DND-41 (cell line): ENCODE measurements at regions not wholly inside any gene's neighbourhood (a gene's known extent, or its start where the extent isn't known, plus 50 kb on each side); places are given as distances from the start of the nearest gene placed in this dataset.

ENCODE experiments used
- ATAC-seq: fragments of 200-7000 bp; cut with Tn5 transposase; 3 replicates; pipeline ENCODE4 v1.9.1; 2021; ENCODE audit warnings: low read depth; ENCODE audit not compliant: insufficient read depth
- DNase-seq: peaks from one replicate; pipeline ENCODE4 v3.0.0-alpha.2; 2020
- H2AFZ ChIP-seq: 2 replicates; pipeline ENCODE4 v1.6.0; 2012; ENCODE audit warnings: low read depth, low read length
- H3K27ac ChIP-seq: 2 replicates; pipeline ENCODE4 v1.5.1; 2012; ENCODE audit warnings: low read length, inconsistent platforms
- H3K27me3 ChIP-seq: fragments of 200-600 bp; sonication (generic); 2 replicates; pipeline ENCODE4 v1.6.0; 2012; ENCODE audit warnings: low read length, mild to moderate bottlenecking, inconsistent platforms; ENCODE audit not compliant: insufficient read depth, poor library complexity
- H3K36me3 ChIP-seq: 2 replicates; pipeline ENCODE4 v1.5.1; 2012; ENCODE audit warnings: low read length, inconsistent platforms; ENCODE audit not compliant: insufficient read depth
- H3K4me1 ChIP-seq: 2 replicates; pipeline ENCODE4 v1.5.1; 2012; ENCODE audit warnings: mild to moderate bottlenecking, low read length; ENCODE audit not compliant: insufficient read depth
- H3K4me2 ChIP-seq: 2 replicates; pipeline ENCODE4 v1.6.0; 2012; ENCODE audit warnings: mild to moderate bottlenecking, moderate library complexity, low read length, inconsistent platforms; ENCODE audit not compliant: insufficient read depth
- H3K4me3 ChIP-seq, 2 experiments: fragments of 200-600 bp in 1 of 2; shearing (Covaris generic) in 1 of 2; 2 replicates each; pipeline ENCODE4 v1.5.1; 2012 to 2016; ENCODE audit warnings: inconsistent platforms in 2 of 2, low read length in 2 of 2, mild to moderate bottlenecking in 2 of 2, low read depth in 1 of 2, moderate library complexity in 1 of 2
- H3K79me2 ChIP-seq: 2 replicates; pipeline ENCODE4 v1.6.0; 2012; ENCODE audit warnings: low read length, inconsistent platforms; ENCODE audit not compliant: insufficient read depth
- H3K9ac ChIP-seq: 2 replicates; pipeline ENCODE4 v1.6.0; 2012; ENCODE audit warnings: low read depth, mild to moderate bottlenecking, inconsistent platforms, low read length, moderate library complexity
- H3K9me3 ChIP-seq: 2 replicates; pipeline ENCODE4 v1.5.1; 2012; ENCODE audit warnings: low read length, moderate library complexity, mild to moderate bottlenecking, inconsistent platforms; ENCODE audit not compliant: insufficient read depth, severe bottlenecking
- H4K20me1 ChIP-seq: 2 replicates; pipeline ENCODE4 v1.6.0; 2012; ENCODE audit warnings: low read length; ENCODE audit not compliant: insufficient read depth
- EZH2 ChIP-seq: IDR thresholded peaks from 3 replicates; pipeline ENCODE4 v1.6.1; 2012; ENCODE audit warnings: borderline replicate concordance, low read depth, mild to moderate bottlenecking, moderate library complexity, low read length, inconsistent platforms; ENCODE audit not compliant: severe bottlenecking
- TF ChIP-seq, protein P1 (sequence below): IDR thresholded peaks from 2 replicates; pipeline ENCODE4 v1.5.1; 2012; ENCODE audit warnings: borderline replicate concordance, low read length, moderate library complexity, mild to moderate bottlenecking; ENCODE audit not compliant: poor library complexity, severe bottlenecking; ENCODE audit errors: extremely low read depth

DNA sequence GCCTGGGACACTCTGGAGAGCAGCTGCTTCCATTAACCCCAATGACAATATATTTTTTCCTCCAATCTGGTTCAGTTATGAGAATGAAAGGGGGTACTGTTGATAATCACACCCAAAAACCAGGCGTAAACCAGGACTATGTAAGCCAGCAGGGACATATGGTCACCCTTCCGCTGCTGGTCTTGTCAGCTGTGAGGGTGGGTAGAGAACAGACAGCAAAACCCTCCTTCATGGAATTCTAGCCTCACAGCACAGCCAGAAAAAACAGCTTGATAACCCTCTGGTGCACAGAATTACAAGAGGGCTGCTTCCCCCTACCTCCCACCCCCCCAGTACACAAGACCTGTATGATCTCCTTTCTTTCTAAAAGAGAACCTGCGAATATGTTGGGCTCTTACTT is 368.8 kb upstream of the ZMIZ1 start:
- H3K36me3 ChIP-seq: no peaks in the 10 kb centered on the region
- DNase-seq: no peak
- H3K4me1 ChIP-seq: no peaks in the 10 kb centered on the region
- H4K20me1 ChIP-seq: no peaks in the 10 kb centered on the region
- H3K9me3 ChIP-seq: no peaks in the 10 kb centered on the region
- H3K4me2 ChIP-seq: no peak overlapping the region
- no peak overlapping the region for H3K9ac ChIP-seq
- no peaks in the 10 kb centered on the region for H3K79me2 ChIP-seq
- peaks cover 25% of the 10 kb centered on the region for H3K27me3 ChIP-seq
- H2AFZ ChIP-seq: no peak overlapping the region
- no peak overlapping the region for H3K4me3 ChIP-seq
- no peak for TF ChIP-seq EZH2
- TF ChIP-seq, protein P1, sequence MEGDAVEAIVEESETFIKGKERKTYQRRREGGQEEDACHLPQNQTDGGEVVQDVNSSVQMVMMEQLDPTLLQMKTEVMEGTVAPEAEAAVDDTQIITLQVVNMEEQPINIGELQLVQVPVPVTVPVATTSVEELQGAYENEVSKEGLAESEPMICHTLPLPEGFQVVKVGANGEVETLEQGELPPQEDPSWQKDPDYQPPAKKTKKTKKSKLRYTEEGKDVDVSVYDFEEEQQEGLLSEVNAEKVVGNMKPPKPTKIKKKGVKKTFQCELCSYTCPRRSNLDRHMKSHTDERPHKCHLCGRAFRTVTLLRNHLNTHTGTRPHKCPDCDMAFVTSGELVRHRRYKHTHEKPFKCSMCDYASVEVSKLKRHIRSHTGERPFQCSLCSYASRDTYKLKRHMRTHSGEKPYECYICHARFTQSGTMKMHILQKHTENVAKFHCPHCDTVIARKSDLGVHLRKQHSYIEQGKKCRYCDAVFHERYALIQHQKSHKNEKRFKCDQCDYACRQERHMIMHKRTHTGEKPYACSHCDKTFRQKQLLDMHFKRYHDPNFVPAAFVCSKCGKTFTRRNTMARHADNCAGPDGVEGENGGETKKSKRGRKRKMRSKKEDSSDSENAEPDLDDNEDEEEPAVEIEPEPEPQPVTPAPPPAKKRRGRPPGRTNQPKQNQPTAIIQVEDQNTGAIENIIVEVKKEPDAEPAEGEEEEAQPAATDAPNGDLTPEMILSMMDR: no peak
- no peak for ATAC-seq
- H3K27ac ChIP-seq: no peak overlapping the region

DNA sequence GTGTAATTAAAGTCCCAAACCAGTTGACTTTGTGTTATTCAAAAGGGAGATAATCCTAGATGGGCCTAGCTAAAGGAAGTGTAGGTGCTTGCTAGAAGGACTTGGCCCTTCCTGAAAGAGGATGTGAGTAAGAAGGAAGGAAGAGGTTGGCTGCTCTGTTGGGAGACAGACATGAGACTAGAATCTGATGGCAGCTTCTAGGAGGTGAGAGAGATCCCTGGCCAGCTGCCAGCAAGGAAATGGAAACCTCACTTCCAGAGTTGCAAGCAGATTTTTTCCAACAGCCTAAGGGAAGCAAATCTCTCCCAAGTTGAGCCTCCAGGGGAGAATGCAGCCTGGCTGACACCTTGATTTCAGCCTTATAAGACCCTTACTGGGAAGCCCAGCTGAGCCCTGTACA is 368.4 kb upstream of the ZMIZ1 start:
- H3K9ac ChIP-seq: no peak overlapping the region
- H3K4me1 ChIP-seq: no peaks in the 10 kb centered on the region
- no peak overlapping the region for H2AFZ ChIP-seq
- no peak overlapping the region for H3K27ac ChIP-seq
- H3K9me3 ChIP-seq: no peaks in the 10 kb centered on the region
- H3K27me3 ChIP-seq: peaks cover 25% of the 10 kb centered on the region
- no peak for TF ChIP-seq EZH2
- TF ChIP-seq, protein P1: no peak
- H3K79me2 ChIP-seq: no peaks in the 10 kb centered on the region
- DNase-seq: no peak
- no peaks in the 10 kb centered on the region for H3K36me3 ChIP-seq
- no peak overlapping the region for H3K4me2 ChIP-seq
- no peaks in the 10 kb centered on the region for H4K20me1 ChIP-seq
- ATAC-seq: no peak
- no peak overlapping the region for H3K4me3 ChIP-seq

GRCh38 chr10:78700816-78701520 is 367.8 kb upstream of the ZMIZ1 start:
- Histone ChIP-seq H4K20me1 (no peaks in the 10 kb centered on the region), H3K36me3 (no peaks in the 10 kb centered on the region), H3K9ac (no peak overlapping the region), H3K4me1 (no peaks in the 10 kb centered on the region), H3K27ac (no peak overlapping the region), H3K27me3 (peaks cover 24% of the 10 kb centered on the region), H3K4me3 (no peak overlapping the region), H3K79me2 (no peaks in the 10 kb centered on the region), H3K4me2 (no peak overlapping the region), H3K9me3 (no peaks in the 10 kb centered on the region), H2AFZ (no peak overlapping the region)
- DNase-seq (no peak), ATAC-seq (no peak)
- no peak for TF ChIP-seq EZH2
- TF ChIP-seq, protein P1: no peak
